SK-N-SH (cell line): ENCODE measurements at regions not wholly inside any gene's neighbourhood (a gene's known extent, or its start where the extent isn't known, plus 50 kb on each side); places are given as distances from the start of the nearest gene placed in this dataset.

Source experiments
- CHD2 ChIP-seq: fragments of 150-350 bp; IDR thresholded peaks from 2 replicates; pipeline ENCODE4 v1.6.1; 2018; ENCODE audit warnings: low read length; ENCODE audit not compliant: partially characterized antibody
- CTCF ChIP-seq: fragments of 200-600 bp; sonication (generic); IDR thresholded peaks from 2 replicates; pipeline ENCODE4 v1.6.1; 2017; ENCODE audit warnings: antibody characterized with exemption, mild to moderate bottlenecking, moderate library complexity
- EP300 ChIP-seq, 2 experiments: IDR thresholded peaks; 2 replicates each; pipeline versions ENCODE4 v1.4.0 to v1.6.1; 2012; ENCODE audit warnings: borderline replicate concordance in 1 of 2, low read depth in 1 of 2, low read length in 1 of 2
- GATA2 ChIP-seq: sonication (generic); formaldehyde crosslinking; IDR thresholded peaks from 2 replicates; pipeline ENCODE4 v1.5.0; 2020; ENCODE audit warnings: mild to moderate bottlenecking, missing genetic modification reagents
- IRF3 ChIP-seq: fragments of 150-350 bp; IDR thresholded peaks from 2 replicates; pipeline ENCODE4 v1.6.1; 2016; ENCODE audit warnings: mild to moderate bottlenecking, low read depth, low read length
- JUND ChIP-seq: IDR thresholded peaks from 2 replicates; pipeline ENCODE4 v1.4.0; 2012
- MXI1 ChIP-seq: IDR thresholded peaks from 2 replicates; pipeline ENCODE4 v1.6.1; 2012; ENCODE audit warnings: mild to moderate bottlenecking, low read depth, low read length, improper control_type of control experiment
- NRF1 ChIP-seq: IDR thresholded peaks from 2 replicates; pipeline ENCODE4 v1.6.1; 2012; ENCODE audit warnings: low read depth, mild to moderate bottlenecking, low read length
- PBX3 ChIP-seq: IDR thresholded peaks from 2 replicates; pipeline ENCODE4; 2012
- POLR2AphosphoS5 ChIP-seq: IDR thresholded peaks from 2 replicates; pipeline ENCODE4 v1.6.1; 2012; ENCODE audit warnings: low read depth, low read length
- RCOR1 ChIP-seq: fragments of 150-350 bp; IDR thresholded peaks from 2 replicates; pipeline ENCODE4 v1.6.1; 2017; ENCODE audit warnings: antibody characterized with exemption, low read length
- RFX5 ChIP-seq: IDR thresholded peaks from 2 replicates; pipeline ENCODE4 v1.6.1; 2012; ENCODE audit warnings: mild to moderate bottlenecking, improper control_type of control experiment, low read length
- SIN3A ChIP-seq: IDR thresholded peaks from 2 replicates; pipeline ENCODE4 v1.6.1; 2012; ENCODE audit warnings: low read depth, mild to moderate bottlenecking, low read length, moderate library complexity, borderline replicate concordance
- SMC3 ChIP-seq: IDR thresholded peaks from 2 replicates; pipeline ENCODE4 v1.6.1; 2012; ENCODE audit warnings: low read depth, low read length, improper control_type of control experiment
- TEAD4 ChIP-seq: IDR thresholded peaks from 2 replicates; pipeline ENCODE4 v1.4.0; 2012; ENCODE audit warnings: mild to moderate bottlenecking, borderline replicate concordance; ENCODE audit not compliant: insufficient read depth
- USF1 ChIP-seq: IDR thresholded peaks from 2 replicates; pipeline ENCODE4 v1.4.0; 2012; ENCODE audit warnings: low read depth, borderline replicate concordance
- ZBTB33 ChIP-seq: IDR thresholded peaks from 2 replicates; pipeline ENCODE4 v1.4.0; 2012; ENCODE audit warnings: low read depth, borderline replicate concordance

GRCh38 chr12:116426391-116427136, 132.6 kb upstream of the MAP1LC3B2 start (continued):
- TF ChIP-seq CTCF (peak; percentile 62), PBX3 (peak; percentile 82), POLR2AphosphoS5 (peak; percentile 77), MXI1 (no peak), NRF1 (no peak), SIN3A (peak; percentile 84; the same call in 1 of the 2 replicates), RCOR1 (no peak), EP300 (IDR thresholded peaks at IDR 0.05; ENCODE audit: borderline replicate concordance in 1 of 2, low read depth in 1 of 2, low read length in 1 of 2) (peak in 1 of 2 experiments; percentile 86; a peak in 2 of 4 replicates), RFX5 (no peak), USF1 (no peak), GATA2 (CRISPR knock-in tag) (no peak), IRF3 (no peak), JUND (peak; percentile 99), SMC3 (peak; percentile 55), TEAD4 (peak; percentile 96), ZBTB33 (no peak; the same call in 1 of the 2 replicates), CHD2 (no peak)
